ENCODE measurements at regions not wholly inside any gene's neighbourhood (a gene's known extent, or its start where the extent isn't known, plus 50 kb on each side); places are given as distances from the start of the nearest gene placed in this dataset.

- Histone ChIP-seq H3K9me3 (ENCODE audit: low read depth, low read length) (no peaks in the 10 kb centered on the region), H3K27ac (ENCODE audit: low read depth, low read length) (no peak overlapping the region), H3K36me3 (ENCODE audit: insufficient read depth, low read length) (no peaks in the 10 kb centered on the region), H4K20me1 (ENCODE audit: insufficient read depth, low read length) (no peaks in the 10 kb centered on the region), H2AFZ (ENCODE audit: low read length) (no peak overlapping the region), H3K4me1 (ENCODE audit: insufficient read depth, low read length) (no peaks in the 10 kb centered on the region), H3K4me2 (ENCODE audit: insufficient read depth, low read length) (no peak overlapping the region), H3K27me3 (ENCODE audit: insufficient read depth, low read length) (no peaks in the 10 kb centered on the region), H3K79me2 (ENCODE audit: insufficient read depth, low read length) (no peaks in the 10 kb centered on the region), H3K4me3 (ENCODE audit: insufficient read depth, low read length) (no peak overlapping the region)
- DNase-seq (ENCODE audit: insufficient read length, low spot score, missing footprints), result no peak
- TF ChIP-seq CTCF (IDR thresholded peaks at IDR 0.05; ENCODE audit: extremely low read depth, low read depth, low read length), result no peak
These were observed 114.9 kb downstream of the ARRDC4 start for GRCh38 chr15:98075441-98075840.

GRCh38 chr15:98076021-98076816, 115.7 kb downstream of the ARRDC4 start:
- H3K27ac ChIP-seq (ENCODE audit: low read depth, low read length), result no peak overlapping the region
- H3K9me3 ChIP-seq (ENCODE audit: low read depth, low read length), result no peaks in the 10 kb centered on the region
- no peaks in the 10 kb centered on the region for H4K20me1 ChIP-seq (ENCODE audit: insufficient read depth, low read length)
- no peaks in the 10 kb centered on the region for H3K36me3 ChIP-seq (ENCODE audit: insufficient read depth, low read length)
- no peaks in the 10 kb centered on the region for H3K27me3 ChIP-seq (ENCODE audit: insufficient read depth, low read length)
- no peaks in the 10 kb centered on the region for H3K4me1 ChIP-seq (ENCODE audit: insufficient read depth, low read length)
- no peaks in the 10 kb centered on the region for H3K79me2 ChIP-seq (ENCODE audit: insufficient read depth, low read length)
- H3K4me2 ChIP-seq (ENCODE audit: insufficient read depth, low read length), result no peak overlapping the region
- no peak overlapping the region for H3K4me3 ChIP-seq (ENCODE audit: insufficient read depth, low read length)
- no peak for DNase-seq (ENCODE audit: insufficient read length, low spot score, missing footprints)
- TF ChIP-seq CTCF (IDR thresholded peaks at IDR 0.05; ENCODE audit: extremely low read depth, low read depth, low read length), result no peak
- no peak overlapping the region for H2AFZ ChIP-seq (ENCODE audit: low read length)

- H3K4me3 ChIP-seq (ENCODE audit: insufficient read depth, low read length), result no peak overlapping the region
- no peaks in the 10 kb centered on the region for H4K20me1 ChIP-seq (ENCODE audit: insufficient read depth, low read length)
- no peak overlapping the region for H3K27ac ChIP-seq (ENCODE audit: low read depth, low read length)
- H2AFZ ChIP-seq (ENCODE audit: low read length), result no peak overlapping the region
- H3K36me3 ChIP-seq (ENCODE audit: insufficient read depth, low read length), result no peaks in the 10 kb centered on the region
- no peaks in the 10 kb centered on the region for H3K4me1 ChIP-seq (ENCODE audit: insufficient read depth, low read length)
- H3K27me3 ChIP-seq (ENCODE audit: insufficient read depth, low read length), result no peaks in the 10 kb centered on the region
- DNase-seq (ENCODE audit: insufficient read length, low spot score, missing footprints), result no peak
- H3K4me2 ChIP-seq (ENCODE audit: insufficient read depth, low read length), result no peak overlapping the region
- no peaks in the 10 kb centered on the region for H3K79me2 ChIP-seq (ENCODE audit: insufficient read depth, low read length)
- no peaks in the 10 kb centered on the region for H3K9me3 ChIP-seq (ENCODE audit: low read depth, low read length)
- TF ChIP-seq CTCF (IDR thresholded peaks at IDR 0.05; ENCODE audit: extremely low read depth, low read depth, low read length), result no peak
These were observed 116.7 kb downstream of the ARRDC4 start for GRCh38 chr15:98077186-98077585.

- Histone ChIP-seq H3K27me3 (ENCODE audit: insufficient read depth, low read length) (no peaks in the 10 kb centered on the region), H3K36me3 (ENCODE audit: insufficient read depth, low read length) (no peaks in the 10 kb centered on the region), H3K9me3 (ENCODE audit: low read depth, low read length) (no peaks in the 10 kb centered on the region), H3K4me3 (ENCODE audit: insufficient read depth, low read length) (no peak overlapping the region), H2AFZ (ENCODE audit: low read length) (no peak overlapping the region), H3K79me2 (ENCODE audit: insufficient read depth, low read length) (no peaks in the 10 kb centered on the region), H3K27ac (ENCODE audit: low read depth, low read length) (no peak overlapping the region), H4K20me1 (ENCODE audit: insufficient read depth, low read length) (no peaks in the 10 kb centered on the region), H3K4me2 (ENCODE audit: insufficient read depth, low read length) (no peak overlapping the region), H3K4me1 (ENCODE audit: insufficient read depth, low read length) (no peaks in the 10 kb centered on the region)
- no peak for DNase-seq (ENCODE audit: insufficient read length, low spot score, missing footprints)
- TF ChIP-seq CTCF (IDR thresholded peaks at IDR 0.05; ENCODE audit: extremely low read depth, low read depth, low read length), result no peak
These were observed 120.3 kb downstream of the ARRDC4 start for GRCh38 chr15:98080791-98081190.

All from osteoblast (primary cell).